ENCODE measurements at regions not wholly inside any gene's neighbourhood (a gene's known extent, or its start where the extent isn't known, plus 50 kb on each side); places are given as distances from the start of the nearest gene placed in this dataset.

- TF ChIP-seq, protein P1, sequence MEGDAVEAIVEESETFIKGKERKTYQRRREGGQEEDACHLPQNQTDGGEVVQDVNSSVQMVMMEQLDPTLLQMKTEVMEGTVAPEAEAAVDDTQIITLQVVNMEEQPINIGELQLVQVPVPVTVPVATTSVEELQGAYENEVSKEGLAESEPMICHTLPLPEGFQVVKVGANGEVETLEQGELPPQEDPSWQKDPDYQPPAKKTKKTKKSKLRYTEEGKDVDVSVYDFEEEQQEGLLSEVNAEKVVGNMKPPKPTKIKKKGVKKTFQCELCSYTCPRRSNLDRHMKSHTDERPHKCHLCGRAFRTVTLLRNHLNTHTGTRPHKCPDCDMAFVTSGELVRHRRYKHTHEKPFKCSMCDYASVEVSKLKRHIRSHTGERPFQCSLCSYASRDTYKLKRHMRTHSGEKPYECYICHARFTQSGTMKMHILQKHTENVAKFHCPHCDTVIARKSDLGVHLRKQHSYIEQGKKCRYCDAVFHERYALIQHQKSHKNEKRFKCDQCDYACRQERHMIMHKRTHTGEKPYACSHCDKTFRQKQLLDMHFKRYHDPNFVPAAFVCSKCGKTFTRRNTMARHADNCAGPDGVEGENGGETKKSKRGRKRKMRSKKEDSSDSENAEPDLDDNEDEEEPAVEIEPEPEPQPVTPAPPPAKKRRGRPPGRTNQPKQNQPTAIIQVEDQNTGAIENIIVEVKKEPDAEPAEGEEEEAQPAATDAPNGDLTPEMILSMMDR (IDR thresholded peaks at IDR 0.05) = no peak
- TF ChIP-seq, protein P2, sequence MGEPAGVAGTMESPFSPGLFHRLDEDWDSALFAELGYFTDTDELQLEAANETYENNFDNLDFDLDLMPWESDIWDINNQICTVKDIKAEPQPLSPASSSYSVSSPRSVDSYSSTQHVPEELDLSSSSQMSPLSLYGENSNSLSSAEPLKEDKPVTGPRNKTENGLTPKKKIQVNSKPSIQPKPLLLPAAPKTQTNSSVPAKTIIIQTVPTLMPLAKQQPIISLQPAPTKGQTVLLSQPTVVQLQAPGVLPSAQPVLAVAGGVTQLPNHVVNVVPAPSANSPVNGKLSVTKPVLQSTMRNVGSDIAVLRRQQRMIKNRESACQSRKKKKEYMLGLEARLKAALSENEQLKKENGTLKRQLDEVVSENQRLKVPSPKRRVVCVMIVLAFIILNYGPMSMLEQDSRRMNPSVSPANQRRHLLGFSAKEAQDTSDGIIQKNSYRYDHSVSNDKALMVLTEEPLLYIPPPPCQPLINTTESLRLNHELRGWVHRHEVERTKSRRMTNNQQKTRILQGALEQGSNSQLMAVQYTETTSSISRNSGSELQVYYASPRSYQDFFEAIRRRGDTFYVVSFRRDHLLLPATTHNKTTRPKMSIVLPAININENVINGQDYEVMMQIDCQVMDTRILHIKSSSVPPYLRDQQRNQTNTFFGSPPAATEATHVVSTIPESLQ (CRISPR knock-in tag; IDR thresholded peaks at IDR 0.05) = no peak
- TF ChIP-seq, protein P3, sequence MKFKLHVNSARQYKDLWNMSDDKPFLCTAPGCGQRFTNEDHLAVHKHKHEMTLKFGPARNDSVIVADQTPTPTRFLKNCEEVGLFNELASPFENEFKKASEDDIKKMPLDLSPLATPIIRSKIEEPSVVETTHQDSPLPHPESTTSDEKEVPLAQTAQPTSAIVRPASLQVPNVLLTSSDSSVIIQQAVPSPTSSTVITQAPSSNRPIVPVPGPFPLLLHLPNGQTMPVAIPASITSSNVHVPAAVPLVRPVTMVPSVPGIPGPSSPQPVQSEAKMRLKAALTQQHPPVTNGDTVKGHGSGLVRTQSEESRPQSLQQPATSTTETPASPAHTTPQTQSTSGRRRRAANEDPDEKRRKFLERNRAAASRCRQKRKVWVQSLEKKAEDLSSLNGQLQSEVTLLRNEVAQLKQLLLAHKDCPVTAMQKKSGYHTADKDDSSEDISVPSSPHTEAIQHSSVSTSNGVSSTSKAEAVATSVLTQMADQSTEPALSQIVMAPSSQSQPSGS (CRISPR knock-in tag; IDR thresholded peaks at IDR 0.05; ENCODE audit: borderline replicate concordance, low read depth) = no peak
- TF ChIP-seq, protein P4, sequence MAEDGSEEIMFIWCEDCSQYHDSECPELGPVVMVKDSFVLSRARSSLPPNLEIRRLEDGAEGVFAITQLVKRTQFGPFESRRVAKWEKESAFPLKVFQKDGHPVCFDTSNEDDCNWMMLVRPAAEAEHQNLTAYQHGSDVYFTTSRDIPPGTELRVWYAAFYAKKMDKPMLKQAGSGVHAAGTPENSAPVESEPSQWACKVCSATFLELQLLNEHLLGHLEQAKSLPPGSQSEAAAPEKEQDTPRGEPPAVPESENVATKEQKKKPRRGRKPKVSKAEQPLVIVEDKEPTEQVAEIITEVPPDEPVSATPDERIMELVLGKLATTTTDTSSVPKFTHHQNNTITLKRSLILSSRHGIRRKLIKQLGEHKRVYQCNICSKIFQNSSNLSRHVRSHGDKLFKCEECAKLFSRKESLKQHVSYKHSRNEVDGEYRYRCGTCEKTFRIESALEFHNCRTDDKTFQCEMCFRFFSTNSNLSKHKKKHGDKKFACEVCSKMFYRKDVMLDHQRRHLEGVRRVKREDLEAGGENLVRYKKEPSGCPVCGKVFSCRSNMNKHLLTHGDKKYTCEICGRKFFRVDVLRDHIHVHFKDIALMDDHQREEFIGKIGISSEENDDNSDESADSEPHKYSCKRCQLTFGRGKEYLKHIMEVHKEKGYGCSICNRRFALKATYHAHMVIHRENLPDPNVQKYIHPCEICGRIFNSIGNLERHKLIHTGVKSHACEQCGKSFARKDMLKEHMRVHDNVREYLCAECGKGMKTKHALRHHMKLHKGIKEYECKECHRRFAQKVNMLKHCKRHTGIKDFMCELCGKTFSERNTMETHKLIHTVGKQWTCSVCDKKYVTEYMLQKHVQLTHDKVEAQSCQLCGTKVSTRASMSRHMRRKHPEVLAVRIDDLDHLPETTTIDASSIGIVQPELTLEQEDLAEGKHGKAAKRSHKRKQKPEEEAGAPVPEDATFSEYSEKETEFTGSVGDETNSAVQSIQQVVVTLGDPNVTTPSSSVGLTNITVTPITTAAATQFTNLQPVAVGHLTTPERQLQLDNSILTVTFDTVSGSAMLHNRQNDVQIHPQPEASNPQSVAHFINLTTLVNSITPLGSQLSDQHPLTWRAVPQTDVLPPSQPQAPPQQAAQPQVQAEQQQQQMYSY (CRISPR knock-in tag; IDR thresholded peaks at IDR 0.05) = no peak
- TF ChIP-seq TEAD4 (CRISPR knock-in tag; IDR thresholded peaks at IDR 0.05) = no peak
- TF ChIP-seq ESRRA (CRISPR knock-in tag; IDR thresholded peaks at IDR 0.05; ENCODE audit: borderline replicate concordance) = no peak
- TF ChIP-seq MAX (CRISPR knock-in tag; IDR thresholded peaks at IDR 0.05) = no peak
- no peak for TF ChIP-seq ZNF121 (CRISPR knock-in tag; IDR thresholded peaks at IDR 0.05)
These were observed 174.3 kb upstream of the DPT start for GRCh38 chr1:168903237-168903830.
